ENCODE measurements at regions not wholly inside any gene's neighbourhood (a gene's known extent, or its start where the extent isn't known, plus 50 kb on each side); places are given as distances from the start of the nearest gene placed in this dataset.

GRCh38 chr12:125773033-125773640, 707.9 kb downstream of the AACS start:
- no peak overlapping the region for H3K27ac ChIP-seq
- no peak for TF ChIP-seq ZFX (IDR thresholded peaks at IDR 0.05; ENCODE audit: borderline replicate concordance)
- peak; percentile 90 for TF ChIP-seq CTCF (IDR thresholded peaks at IDR 0.05)

- TF ChIP-seq ZFX (IDR thresholded peaks at IDR 0.05; ENCODE audit: borderline replicate concordance) (no peak), CTCF (IDR thresholded peaks at IDR 0.05) (no peak)
- no peak overlapping the region for H3K27ac ChIP-seq
Observed at GRCh38 chr12:125775507-125775906, 710.3 kb downstream of the AACS start.

GRCh38 chr12:125776212-125776611, 711.0 kb downstream of the AACS start:
- TF ChIP-seq ZFX (IDR thresholded peaks at IDR 0.05; ENCODE audit: borderline replicate concordance) (no peak), CTCF (IDR thresholded peaks at IDR 0.05) (no peak)
- H3K27ac ChIP-seq = no peak overlapping the region

GRCh38 chr12:125786143-125786542, 720.9 kb downstream of the AACS start:
- H3K27ac ChIP-seq = no peak overlapping the region
- TF ChIP-seq CTCF (IDR thresholded peaks at IDR 0.05) (no peak), ZFX (IDR thresholded peaks at IDR 0.05; ENCODE audit: borderline replicate concordance) (no peak)

- TF ChIP-seq CTCF (IDR thresholded peaks at IDR 0.05) (no peak), ZFX (IDR thresholded peaks at IDR 0.05; ENCODE audit: borderline replicate concordance) (no peak)
- H3K27ac ChIP-seq = no peak overlapping the region
Observed at GRCh38 chr12:125794401-125794800, 729.2 kb downstream of the AACS start.

GRCh38 chr12:125797421-125798175, 732.4 kb downstream of the AACS start:
- H3K27ac ChIP-seq = no peak overlapping the region
- TF ChIP-seq ZFX (IDR thresholded peaks at IDR 0.05; ENCODE audit: borderline replicate concordance) = no peak
- no peak for TF ChIP-seq CTCF (IDR thresholded peaks at IDR 0.05)

GRCh38 chr12:125804660-125805059, 739.4 kb downstream of the AACS start:
- H3K27ac ChIP-seq = no peak overlapping the region
- TF ChIP-seq ZFX (IDR thresholded peaks at IDR 0.05; ENCODE audit: borderline replicate concordance) (no peak), CTCF (IDR thresholded peaks at IDR 0.05) (no peak)
